NCI-H82 (cell line): ENCODE measurements at regions not wholly inside any gene's neighbourhood (a gene's known extent, or its start where the extent isn't known, plus 50 kb on each side); places are given as distances from the start of the nearest gene placed in this dataset.

Source experiments
- DNase-seq: peaks from one replicate; lab custom pipeline; 2025; lab: John Stamatoyannopoulos, UW

- peak; percentile 30 for DNase-seq
Measured at GRCh38 chr5:167638816-167639215, 652.6 kb upstream of the WWC1 start.

GRCh38 chr5:167639273-167639672 lies 652.2 kb upstream of the WWC1 start:
- DNase-seq, result no peak

GRCh38 chr5:167639766-167640165 lies 651.7 kb upstream of the WWC1 start:
- DNase-seq, result no peak

- DNase-seq, result no peak
Measured at GRCh38 chr5:167642181-167642580, 649.3 kb upstream of the WWC1 start.

- DNase-seq, result no peak
Measured at GRCh38 chr5:167642779-167643517, 648.5 kb upstream of the WWC1 start.

GRCh38 chr5:167643631-167644280 lies 647.7 kb upstream of the WWC1 start:
- DNase-seq, result no peak

- no peak for DNase-seq
Measured at GRCh38 chr5:167644619-167645018, 646.8 kb upstream of the WWC1 start.

- no peak for DNase-seq
Measured at GRCh38 chr5:167649471-167649870, 642.0 kb upstream of the WWC1 start.

GRCh38 chr5:167652690-167653089 lies 638.8 kb upstream of the WWC1 start:
- DNase-seq, result no peak

- DNase-seq, result no peak
Measured at GRCh38 chr5:167653645-167654106, 637.8 kb upstream of the WWC1 start.

- DNase-seq, result no peak
Measured at GRCh38 chr5:167657016-167657415, 634.4 kb upstream of the WWC1 start.

GRCh38 chr5:167658889-167659288 lies 632.6 kb upstream of the WWC1 start:
- no peak for DNase-seq

- DNase-seq, result no peak
Measured at GRCh38 chr5:167661605-167662004, 629.8 kb upstream of the WWC1 start.

GRCh38 chr5:167664222-167664804 lies 627.1 kb upstream of the WWC1 start:
- DNase-seq, result no peak

- no peak for DNase-seq
Measured at GRCh38 chr5:167665841-167666375, 625.5 kb upstream of the WWC1 start.

- no peak for DNase-seq
Measured at GRCh38 chr5:167671176-167671575, 620.3 kb upstream of the WWC1 start.

GRCh38 chr5:167673942-167674341 lies 617.5 kb upstream of the WWC1 start:
- no peak for DNase-seq

GRCh38 chr5:167678481-167678880 lies 613.0 kb upstream of the WWC1 start:
- DNase-seq, result peak; percentile 32

- no peak for DNase-seq
Measured at GRCh38 chr5:167684251-167684650, 607.2 kb upstream of the WWC1 start.

GRCh38 chr5:167688341-167689130 lies 602.9 kb upstream of the WWC1 start:
- no peak for DNase-seq

- DNase-seq, result no peak
Measured at GRCh38 chr5:167694325-167695147, 596.9 kb upstream of the WWC1 start.
